Loucy (cell line): ENCODE measurements at regions not wholly inside any gene's neighbourhood (a gene's known extent, or its start where the extent isn't known, plus 50 kb on each side); places are given as distances from the start of the nearest gene placed in this dataset.

Source experiments
- H2AFZ ChIP-seq: fragments of 200-600 bp; sonication (generic); 2 replicates; pipeline ENCODE4 v1.6.0; 2016; ENCODE audit warnings: antibody characterized with exemption, mild to moderate bottlenecking, low read length, moderate library complexity
- H3F3A ChIP-seq: fragments of 200-600 bp; 2 replicates; pipeline ENCODE4 v1.6.0; 2016; ENCODE audit warnings: antibody characterized with exemption, low read depth, mild to moderate bottlenecking
- H3K27me3 ChIP-seq: fragments of 200-600 bp; sonication (generic); 2 replicates; pipeline ENCODE4 v1.6.1; 2014; ENCODE audit warnings: low read length, mild to moderate bottlenecking; ENCODE audit not compliant: insufficient read depth, poor library complexity, severe bottlenecking
- H3K36me3 ChIP-seq: fragments of 200-600 bp; sonication (generic); 2 replicates; pipeline ENCODE4 v1.6.1; 2016; ENCODE audit warnings: low read length; ENCODE audit not compliant: insufficient read depth
- H3K4me1 ChIP-seq: fragments of 200-600 bp; sonication (generic); 2 replicates; pipeline ENCODE4 v1.5.1; 2014; ENCODE audit warnings: low read length, mild to moderate bottlenecking; ENCODE audit not compliant: insufficient read depth, poor library complexity, severe bottlenecking
- H3K4me2 ChIP-seq: fragments of 200-600 bp; sonication (generic); 2 replicates; pipeline ENCODE4 v1.6.0; 2014; ENCODE audit warnings: antibody characterized with exemption, low read length, low read depth, mild to moderate bottlenecking; ENCODE audit not compliant: poor library complexity, severe bottlenecking
- H3K4me3 ChIP-seq: fragments of 200-600 bp; sonication (generic); 2 replicates; pipeline ENCODE4 v1.5.1; 2014; ENCODE audit warnings: low read length, mild to moderate bottlenecking, mixed read lengths; ENCODE audit not compliant: poor library complexity, severe bottlenecking
- H3K79me2 ChIP-seq: fragments of 200-600 bp; sonication (generic); 2 replicates; pipeline ENCODE4 v1.6.1; 2014; ENCODE audit warnings: low read length; ENCODE audit not compliant: insufficient read depth
- H3K9ac ChIP-seq: fragments of 200-600 bp; sonication (generic); 2 replicates; pipeline ENCODE4 v1.6.0; 2014; ENCODE audit warnings: mild to moderate bottlenecking, low read depth, low read length, moderate library complexity; ENCODE audit not compliant: poor library complexity, severe bottlenecking
- H3K9me2 ChIP-seq: fragments of 200-600 bp; sonication (generic); replicated peaks from 2 replicates; pipeline ENCODE4 v1.6.1; 2016; ENCODE audit warnings: low read depth, low read length, mixed read lengths
- H3K9me3 ChIP-seq: fragments of 200-600 bp; sonication (generic); 2 replicates; pipeline ENCODE4 v1.6.1; 2014; ENCODE audit warnings: mild to moderate bottlenecking, antibody characterized with exemption, low read length, low read depth; ENCODE audit not compliant: insufficient read depth
- H4K20me1 ChIP-seq: fragments of 200-600 bp; sonication (generic); 2 replicates; pipeline ENCODE4 v1.6.0; 2014; ENCODE audit warnings: antibody characterized with exemption, low read length, mild to moderate bottlenecking; ENCODE audit not compliant: insufficient read depth, poor library complexity, severe bottlenecking
- EZH2phosphoT487 ChIP-seq: fragments of 200-600 bp; IDR thresholded peaks from 2 replicates; pipeline ENCODE4 v1.6.1; 2018; ENCODE audit warnings: antibody characterized with exemption, mild to moderate bottlenecking, moderate library complexity, borderline replicate concordance
- TF ChIP-seq, protein P1 (sequence below): fragments of 200-600 bp; sonication (generic); conservative IDR thresholded peaks from 2 replicates; pipeline ENCODE4 v1.5.1; 2014; ENCODE audit warnings: mild to moderate bottlenecking, antibody characterized with exemption, low read length

DNA sequence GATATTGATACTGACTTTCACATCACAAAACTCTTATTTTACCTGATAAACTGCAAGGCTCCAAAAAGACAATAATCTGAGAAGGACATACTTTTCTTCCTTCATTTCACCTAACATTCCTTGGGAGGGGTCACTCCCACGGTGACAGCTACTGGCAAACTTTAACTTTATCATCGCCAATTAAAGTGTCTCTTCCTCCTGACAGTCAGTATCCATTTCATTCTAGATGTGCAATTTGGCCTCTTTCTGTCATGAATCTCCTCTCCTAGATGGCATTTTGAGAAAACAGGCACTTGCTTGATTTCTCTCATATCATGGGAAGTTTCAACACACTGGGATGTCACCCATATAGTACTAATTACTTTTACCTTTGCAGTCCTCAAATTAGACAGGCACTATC lies 413.5 kb upstream of the CCNG1 start:
- no peaks in the 10 kb centered on the region for H3K4me1 ChIP-seq
- no peaks in the 10 kb centered on the region for H3K9me2 ChIP-seq
- H3F3A ChIP-seq = no peaks in the 10 kb centered on the region
- H3K4me2 ChIP-seq = no peak overlapping the region
- no peak for TF ChIP-seq EZH2phosphoT487
- TF ChIP-seq, protein P1, sequence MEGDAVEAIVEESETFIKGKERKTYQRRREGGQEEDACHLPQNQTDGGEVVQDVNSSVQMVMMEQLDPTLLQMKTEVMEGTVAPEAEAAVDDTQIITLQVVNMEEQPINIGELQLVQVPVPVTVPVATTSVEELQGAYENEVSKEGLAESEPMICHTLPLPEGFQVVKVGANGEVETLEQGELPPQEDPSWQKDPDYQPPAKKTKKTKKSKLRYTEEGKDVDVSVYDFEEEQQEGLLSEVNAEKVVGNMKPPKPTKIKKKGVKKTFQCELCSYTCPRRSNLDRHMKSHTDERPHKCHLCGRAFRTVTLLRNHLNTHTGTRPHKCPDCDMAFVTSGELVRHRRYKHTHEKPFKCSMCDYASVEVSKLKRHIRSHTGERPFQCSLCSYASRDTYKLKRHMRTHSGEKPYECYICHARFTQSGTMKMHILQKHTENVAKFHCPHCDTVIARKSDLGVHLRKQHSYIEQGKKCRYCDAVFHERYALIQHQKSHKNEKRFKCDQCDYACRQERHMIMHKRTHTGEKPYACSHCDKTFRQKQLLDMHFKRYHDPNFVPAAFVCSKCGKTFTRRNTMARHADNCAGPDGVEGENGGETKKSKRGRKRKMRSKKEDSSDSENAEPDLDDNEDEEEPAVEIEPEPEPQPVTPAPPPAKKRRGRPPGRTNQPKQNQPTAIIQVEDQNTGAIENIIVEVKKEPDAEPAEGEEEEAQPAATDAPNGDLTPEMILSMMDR = no peak
- H3K4me3 ChIP-seq = no peak overlapping the region
- H2AFZ ChIP-seq = no peak overlapping the region
- H3K79me2 ChIP-seq = no peaks in the 10 kb centered on the region
- H3K9me3 ChIP-seq = no peaks in the 10 kb centered on the region
- no peaks in the 10 kb centered on the region for H3K36me3 ChIP-seq
- H4K20me1 ChIP-seq = no peaks in the 10 kb centered on the region
- H3K27me3 ChIP-seq = no peaks in the 10 kb centered on the region
- H3K9ac ChIP-seq = no peak overlapping the region

DNA sequence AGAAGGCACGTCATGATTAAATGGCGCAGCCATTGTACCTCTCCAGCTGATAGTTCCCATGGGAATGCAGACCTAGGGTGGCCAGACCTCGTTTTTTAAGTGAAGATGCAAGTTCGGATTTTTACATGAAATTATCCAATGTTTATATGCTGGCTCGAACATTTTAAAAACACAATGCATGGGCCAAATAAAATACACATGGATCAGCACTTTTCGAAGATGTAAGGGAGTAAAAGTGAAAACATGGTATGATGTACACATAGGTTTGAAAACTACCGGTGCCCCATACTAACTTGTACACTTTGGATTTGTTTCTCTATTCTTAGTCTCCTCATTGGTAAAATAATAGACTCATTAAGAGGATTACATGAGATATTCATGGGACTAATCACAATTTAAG lies 412.5 kb upstream of the CCNG1 start:
- Histone ChIP-seq H3K4me2 (no peak overlapping the region), H3K4me1 (no peaks in the 10 kb centered on the region), H3K4me3 (no peak overlapping the region), H3K9me2 (no peaks in the 10 kb centered on the region), H2AFZ (no peak overlapping the region), H3K79me2 (no peaks in the 10 kb centered on the region), H3K9ac (no peak overlapping the region), H3K9me3 (no peaks in the 10 kb centered on the region), H3F3A (no peaks in the 10 kb centered on the region), H3K27me3 (no peaks in the 10 kb centered on the region), H4K20me1 (no peaks in the 10 kb centered on the region), H3K36me3 (no peaks in the 10 kb centered on the region)
- TF ChIP-seq, protein P1 = no peak
- TF ChIP-seq EZH2phosphoT487 = no peak

DNA sequence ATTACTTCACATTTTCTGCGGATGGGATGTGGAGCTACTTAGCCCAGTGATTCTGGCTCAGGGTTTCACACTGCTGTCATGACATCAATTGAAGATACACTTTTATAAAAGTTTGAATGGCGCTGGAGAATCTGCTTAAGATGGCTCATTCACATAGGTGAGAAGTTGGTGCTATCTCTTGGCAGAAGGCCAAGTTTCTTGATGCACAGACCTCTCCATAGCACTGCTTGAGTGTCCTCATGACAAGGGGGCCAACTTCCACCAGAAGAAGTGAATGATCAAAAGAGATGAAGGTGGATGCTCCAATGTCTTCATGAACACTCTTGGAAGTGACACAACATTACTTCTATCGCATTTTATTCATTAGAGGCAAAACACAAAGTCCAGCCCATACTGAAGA lies 403.7 kb upstream of the CCNG1 start:
- H3K4me2 ChIP-seq = no peak overlapping the region
- H3K9ac ChIP-seq = no peak overlapping the region
- no peaks in the 10 kb centered on the region for H3K4me1 ChIP-seq
- H3K9me2 ChIP-seq = no peaks in the 10 kb centered on the region
- no peaks in the 10 kb centered on the region for H3K27me3 ChIP-seq
- no peaks in the 10 kb centered on the region for H4K20me1 ChIP-seq
- H3K9me3 ChIP-seq = no peaks in the 10 kb centered on the region
- no peaks in the 10 kb centered on the region for H3F3A ChIP-seq
- no peak overlapping the region for H3K4me3 ChIP-seq
- no peaks in the 10 kb centered on the region for H3K36me3 ChIP-seq
- no peak overlapping the region for H2AFZ ChIP-seq
- TF ChIP-seq EZH2phosphoT487 = no peak
- TF ChIP-seq, protein P1 = no peak
- H3K79me2 ChIP-seq = no peaks in the 10 kb centered on the region
